OCI-LY7 (cell line): ENCODE measurements at regions not wholly inside any gene's neighbourhood (a gene's known extent, or its start where the extent isn't known, plus 50 kb on each side); places are given as distances from the start of the nearest gene placed in this dataset.

Experiments
- BruUV-seq: library from RNA; stranded (reverse); fragments of 400-500 nt; replicated peaks from 2 replicates; lab custom pipeline; 2021; lab: Mats Ljungman, UMichigan
- CTCF ChIA-PET: fragments of 300-600 bp; sonication (Branson Sonifier 250); formaldehyde crosslinking; loops from one replicate; lab custom pipeline; 2022; ENCODE audit warnings: antibody characterized with exemption; ENCODE audit not compliant: unreplicated experiment; lab: Charles Lee
- POLR2A ChIA-PET: fragments of 300-600 bp; sonication (Branson Sonifier 250); formaldehyde crosslinking; loops from one replicate; lab custom pipeline; 2022; ENCODE audit warnings: antibody characterized with exemption; lab: Charles Lee
- DNase-seq: peaks from one replicate; pipeline ENCODE4 v3.0.0-alpha.2; 2015; ENCODE audit warnings: low spot score
- H2AFZ ChIP-seq: fragments of 200-600 bp; sonication (generic), shearing (Covaris generic); 2 replicates; pipeline ENCODE4 v1.6.1; 2014; ENCODE audit warnings: mild to moderate bottlenecking, antibody characterized with exemption, low read length, moderate library complexity
- H3K27ac ChIP-seq: fragments of 200-600 bp; sonication (generic); 2 replicates; pipeline ENCODE4 v1.5.1; 2014; ENCODE audit warnings: mixed run types, low read depth, mild to moderate bottlenecking, moderate library complexity, low read length, inconsistent platforms; ENCODE audit not compliant: poor library complexity, severe bottlenecking
- H3K36me3 ChIP-seq: fragments of 200-600 bp; sonication (generic); 2 replicates; pipeline ENCODE4 v1.6.1; 2014; ENCODE audit warnings: mild to moderate bottlenecking, antibody characterized with exemption, low read length, moderate library complexity, mixed read lengths; ENCODE audit not compliant: insufficient read depth
- H3K4me1 ChIP-seq: fragments of 200-600 bp; sonication (generic); 2 replicates; pipeline ENCODE4 v1.5.1; 2014; ENCODE audit warnings: mild to moderate bottlenecking, low read length; ENCODE audit not compliant: insufficient read depth, poor library complexity, severe bottlenecking
- H3K4me2 ChIP-seq: fragments of 200-600 bp; sonication (generic); 2 replicates; pipeline ENCODE4 v1.6.1; 2014; ENCODE audit warnings: mild to moderate bottlenecking, low read length
- H3K4me3 ChIP-seq: fragments of 200-600 bp; sonication (generic); 2 replicates; pipeline ENCODE4 v1.5.1; 2014; ENCODE audit warnings: mild to moderate bottlenecking, low read depth, low read length; ENCODE audit not compliant: poor library complexity, severe bottlenecking
- H3K79me2 ChIP-seq: fragments of 200-600 bp; sonication (generic); 2 replicates; pipeline ENCODE4 v1.6.1; 2016; ENCODE audit warnings: low read depth, mild to moderate bottlenecking, low read length, moderate library complexity, mixed read lengths; ENCODE audit not compliant: insufficient read depth
- H3K9me2 ChIP-seq: fragments of 200-600 bp; sonication (generic); 2 replicates; pipeline ENCODE4 v1.6.1; 2016; ENCODE audit warnings: mild to moderate bottlenecking, low read length, mixed read lengths; ENCODE audit not compliant: insufficient read depth
- H3K9me3 ChIP-seq: fragments of 200-600 bp; sonication (generic); 2 replicates; pipeline ENCODE4 v1.6.1; 2014; ENCODE audit warnings: mild to moderate bottlenecking, mixed run types, low read length, mixed read lengths
- H4K20me1 ChIP-seq: fragments of 200-600 bp; sonication (generic); 2 replicates; pipeline ENCODE4 v1.6.1; 2014; ENCODE audit warnings: mild to moderate bottlenecking, antibody characterized with exemption, low read length, moderate library complexity, mixed read lengths; ENCODE audit not compliant: insufficient read depth
- CTCF ChIP-seq: fragments of 200-600 bp; sonication (generic); conservative IDR thresholded peaks from 2 replicates; pipeline ENCODE4 v1.5.1; 2014; ENCODE audit warnings: mild to moderate bottlenecking, antibody characterized with exemption, low read length, moderate library complexity, mixed read lengths
- EZH2phosphoT487 ChIP-seq: fragments of 200-600 bp; sonication (generic); IDR thresholded peaks from 2 replicates; pipeline ENCODE4 v1.6.1; 2018; ENCODE audit warnings: low read depth, borderline replicate concordance, mild to moderate bottlenecking, mixed run types, antibody characterized with exemption, low read length, moderate library complexity, mixed read lengths
- intact Hi-C: fragments of 100-400 bp; cut with micrococcal nuclease; formaldehyde crosslinking; loops from one replicate; pipeline ENCODE4 v1.10.0; 2022; ENCODE audit not compliant: unreplicated experiment

- no peak for DNase-seq
- POLR2A ChIA-PET = no interaction called here
- H2AFZ ChIP-seq = no peak overlapping the region
- no peaks in the 10 kb centered on the region for H3K36me3 ChIP-seq
- H3K9me2 ChIP-seq = no peaks in the 10 kb centered on the region
- intact Hi-C loops = no loop called here
- TF ChIP-seq EZH2phosphoT487 (no peak), CTCF (no peak)
- no peaks in the 10 kb centered on the region for H3K4me1 ChIP-seq
- no peaks in the 10 kb centered on the region for H3K9me3 ChIP-seq
- H3K4me2 ChIP-seq = no peak overlapping the region
- H3K27ac ChIP-seq = no peak overlapping the region
- CTCF ChIA-PET = no interaction called here
- H3K4me3 ChIP-seq = no peak overlapping the region
- H4K20me1 ChIP-seq = no peaks in the 10 kb centered on the region
- no peaks in the 10 kb centered on the region for H3K79me2 ChIP-seq
- BruUV-seq = no TSS peak
Measured at GRCh38 chr6:121526282-121526681, 90.8 kb downstream of the GJA1 start.

DNA sequence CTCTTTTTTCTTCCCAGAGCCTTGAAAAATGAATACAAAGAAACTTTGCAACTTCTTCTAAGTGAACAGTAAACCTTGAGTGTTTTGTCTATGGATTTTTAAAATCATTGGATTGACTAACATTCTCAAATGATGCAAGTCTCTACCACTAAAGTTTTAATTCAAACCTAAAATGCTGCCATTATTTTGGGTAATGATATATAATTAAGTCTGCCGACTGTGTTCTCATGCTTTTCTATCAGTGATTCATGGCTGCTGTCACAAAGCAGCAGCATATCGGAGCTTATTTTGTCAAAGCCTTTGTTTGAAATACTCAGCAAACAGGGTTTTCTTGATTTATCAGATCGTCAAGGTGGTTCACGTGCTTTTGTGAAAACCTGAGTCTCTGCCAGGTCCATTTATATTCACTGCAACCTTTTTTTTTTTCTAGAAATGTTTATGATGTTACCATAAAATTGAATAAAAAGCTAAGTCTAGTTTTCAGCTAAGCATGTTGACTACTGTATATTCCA is 96.3 kb downstream of the GJA1 start:
- Histone ChIP-seq H4K20me1 (no peaks in the 10 kb centered on the region), H3K27ac (no peak overlapping the region), H3K4me1 (no peaks in the 10 kb centered on the region), H3K4me3 (no peak overlapping the region), H3K4me2 (no peak overlapping the region), H2AFZ (no peak overlapping the region), H3K36me3 (no peaks in the 10 kb centered on the region), H3K79me2 (no peaks in the 10 kb centered on the region), H3K9me3 (no peaks in the 10 kb centered on the region), H3K9me2 (no peaks in the 10 kb centered on the region)
- POLR2A ChIA-PET = interaction anchor here (0.5 to 1.2 kb wide), 2 partner anchors 9 to 564 kb away, joined by 3 to 5 read pairs; no protein-coding TSS in a partner anchor
- DNase-seq = no peak
- no TSS peak for BruUV-seq
- intact Hi-C loops = no loop called here
- CTCF ChIA-PET = no interaction called here
- TF ChIP-seq EZH2phosphoT487 (no peak), CTCF (no peak)

DNA sequence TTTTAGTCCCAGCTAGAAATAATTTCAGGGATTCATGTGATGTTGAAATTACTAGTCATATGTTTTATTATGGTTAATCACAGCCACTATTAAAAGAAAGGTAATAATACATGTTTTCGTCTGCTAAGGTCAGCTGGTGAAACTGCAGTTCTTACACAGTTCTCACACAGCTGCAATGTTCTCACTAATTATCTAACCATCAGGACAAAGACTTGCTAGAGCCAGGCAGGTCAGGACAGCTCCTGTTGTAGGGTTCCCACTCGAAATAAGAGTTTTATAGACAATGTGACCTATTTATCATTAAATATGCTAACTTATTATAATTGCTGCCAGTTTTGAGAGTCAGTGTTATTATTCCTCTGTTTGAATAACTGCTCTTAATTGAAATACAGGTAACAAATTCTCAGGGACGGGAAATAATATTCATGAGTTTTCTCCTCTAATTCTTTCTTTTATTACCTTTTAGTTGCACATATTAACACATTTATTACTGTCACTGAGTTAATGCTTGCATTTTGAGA is 97.9 kb downstream of the GJA1 start:
- Histone ChIP-seq H3K36me3 (no peaks in the 10 kb centered on the region), H3K4me3 (no peak overlapping the region), H3K4me1 (no peaks in the 10 kb centered on the region), H3K9me2 (no peaks in the 10 kb centered on the region), H3K4me2 (no peak overlapping the region), H3K27ac (no peak overlapping the region), H2AFZ (no peak overlapping the region), H3K9me3 (no peaks in the 10 kb centered on the region), H3K79me2 (no peaks in the 10 kb centered on the region), H4K20me1 (no peaks in the 10 kb centered on the region)
- TF ChIP-seq EZH2phosphoT487 (no peak), CTCF (no peak)
- no peak for DNase-seq
- ChIA-PET POLR2A (no interaction called here), CTCF (no interaction called here)
- BruUV-seq = no TSS peak
- intact Hi-C loops = no loop called here
